ENCODE measurements at regions not wholly inside any gene's neighbourhood (a gene's known extent, or its start where the extent isn't known, plus 50 kb on each side); places are given as distances from the start of the nearest gene placed in this dataset.

GRCh38 chr4:176587920-176588319, 204.8 kb downstream of the VEGFC start:
- no peak overlapping the region for H3K23ac ChIP-seq (ENCODE audit: insufficient read length, low read depth, low read length)
- no peaks in the 10 kb centered on the region for H4K20me1 ChIP-seq (ENCODE audit: control insufficient read depth, insufficient read depth, insufficient read length)
- H3K27me3 Mint-ChIP-seq (ENCODE audit: low read depth): peaks cover 1% of the 10 kb centered on the region; the same call in 1 of the 2 replicates
- no peak overlapping the region for H3T11ph ChIP-seq (ENCODE audit: low read length)
- no peak overlapping the region for H3K4me3 Mint-ChIP-seq
- no peaks in the 10 kb centered on the region for H3K79me2 ChIP-seq (ENCODE audit: insufficient read depth, low read length)
- no peak overlapping the region for H3K4ac ChIP-seq (ENCODE audit: low read depth, low read length)
- no peaks in the 10 kb centered on the region for H3K23me2 ChIP-seq (ENCODE audit: insufficient read length, low read depth, low read length, poor library complexity, severe bottlenecking)
- peaks cover 0 to 2% of the 10 kb centered on the region in 2 experiments; a peak in 1 of 5 replicates for H3K9me3 Mint-ChIP-seq
- H2AFZ ChIP-seq (ENCODE audit: low read length): no peak overlapping the region
- no peak overlapping the region for H3K27ac Mint-ChIP-seq
- H4K5ac ChIP-seq (ENCODE audit: insufficient read length, low read depth, low read length): no peak overlapping the region
- no peak overlapping the region for H3K9ac ChIP-seq (ENCODE audit: extremely low read depth, insufficient read length, low read length)
- no peaks in the 10 kb centered on the region for H3K9me3 ChIP-seq (ENCODE audit: control insufficient read depth, low read depth, low read length)
- no CpG with 5 or more reads among the region's 2 CpGs for WGBS (ENCODE audit: extremely low coverage, insufficient read length, low lambda C conversion rate)
- H2AK5ac ChIP-seq (ENCODE audit: insufficient read length, low read length): no peak overlapping the region
- no peak overlapping the region for H3K18ac ChIP-seq (ENCODE audit: insufficient read length, low read depth, low read length)
- no peaks in the 10 kb centered on the region for H3K4me1 ChIP-seq (ENCODE audit: insufficient read depth, low read length)
- H3K14ac ChIP-seq (ENCODE audit: insufficient read depth, low read length): no peak overlapping the region
- H2BK15ac ChIP-seq (ENCODE audit: low read depth, low read length): no peak overlapping the region
- no peak overlapping the region for H4K8ac ChIP-seq (replicated peaks; ENCODE audit: insufficient read length, low read depth, low read length)
- no peak overlapping the region for H2BK12ac ChIP-seq (ENCODE audit: insufficient read length, low read depth, low read length)
- no peak overlapping the region for H2BK5ac ChIP-seq (ENCODE audit: insufficient read length, low read length)
- H3K4me1 Mint-ChIP-seq: no peaks in the 10 kb centered on the region
- no peak overlapping the region for H3K4me2 ChIP-seq (ENCODE audit: insufficient read depth, insufficient read length, low read length)
- H4K91ac ChIP-seq (ENCODE audit: insufficient read length, low read depth, low read length): no peak overlapping the region
- TF ChIP-seq CTCF (conservative IDR thresholded peaks at IDR 0.05): no peak
- no peak overlapping the region for H3K56ac ChIP-seq (ENCODE audit: insufficient read length, low read depth, low read length)
- H3K27ac ChIP-seq (ENCODE audit: insufficient read length, low read depth, low read length): no peak overlapping the region
- no peaks in the 10 kb centered on the region for H3K36me3 Mint-ChIP-seq (ENCODE audit: insufficient read depth in 1 of 3, low read depth in 3 of 3)
- H2BK120ac ChIP-seq (ENCODE audit: low read depth, low read length, poor library complexity, severe bottlenecking): no peak overlapping the region
- H2BK20ac ChIP-seq (ENCODE audit: low read depth, low read length, poor library complexity, severe bottlenecking): no peak overlapping the region
- no peaks in the 10 kb centered on the region for H3K27me3 ChIP-seq (ENCODE audit: insufficient read depth, low read length)
- no peaks in the 10 kb centered on the region for H3K79me1 ChIP-seq (ENCODE audit: insufficient read depth, low read depth, low read length, poor library complexity, severe bottlenecking)
- no peak for DNase-seq
